ENCODE measurements at regions not wholly inside any gene's neighbourhood (a gene's known extent, or its start where the extent isn't known, plus 50 kb on each side); places are given as distances from the start of the nearest gene placed in this dataset.
"Not testable (repeated sequence)": the region's sequence is repeated elsewhere in the genome, so short reads cannot be mapped to it uniquely, and the experiment has no call there.

- no peak for DNase-seq (ENCODE audit: low spot score)
Observed at GRCh38 chr11:71383461-71383860, 64.7 kb downstream of the DHCR7 start.

GRCh38 chr11:71381781-71382505 is 66.2 kb downstream of the DHCR7 start:
- no peak for DNase-seq (ENCODE audit: low spot score)

GRCh38 chr11:71379701-71380100 is 68.5 kb downstream of the DHCR7 start:
- DNase-seq (ENCODE audit: low spot score), result no peak

DNA sequence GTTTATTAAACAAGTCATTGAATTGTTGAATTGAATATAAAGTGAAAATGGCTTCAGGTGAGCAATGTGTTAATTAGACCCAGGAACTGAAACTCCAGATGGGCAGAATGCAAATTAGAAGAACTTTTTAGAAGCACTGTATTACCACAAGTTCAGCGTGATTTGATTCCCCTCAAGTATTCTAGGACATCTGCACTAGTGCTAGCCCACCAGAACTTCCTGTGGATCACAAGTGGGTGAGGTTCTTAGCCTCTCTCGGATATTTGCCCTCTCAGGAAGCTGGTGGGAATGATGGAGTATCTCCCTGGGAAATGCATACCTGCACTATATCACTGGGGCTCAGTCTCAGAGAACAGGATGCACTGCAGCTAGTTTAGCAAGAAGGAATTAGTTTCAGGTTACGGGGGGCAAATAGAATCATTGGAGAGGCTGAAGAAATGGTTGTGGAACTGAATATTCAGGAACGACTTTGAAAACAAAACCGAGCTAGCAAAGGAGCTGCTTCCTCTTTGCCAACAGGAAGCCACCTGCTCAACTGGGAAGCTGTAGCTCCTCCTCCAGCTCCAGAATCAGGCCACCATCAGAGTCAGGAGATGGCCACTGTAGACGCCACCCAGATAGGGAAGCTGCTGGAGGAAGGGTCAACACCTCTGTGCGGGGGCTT is 74.3 kb downstream of the DHCR7 start:
- no peak for DNase-seq (ENCODE audit: low spot score)

GRCh38 chr11:71372693-71373657 is 75.2 kb downstream of the DHCR7 start:
- DNase-seq (ENCODE audit: low spot score), result no peak

GRCh38 chr11:71371674-71372069 is 76.5 kb downstream of the DHCR7 start:
- DNase-seq (ENCODE audit: low spot score), result no peak

GRCh38 chr11:71370895-71371673 is 77.1 kb downstream of the DHCR7 start:
- DNase-seq (ENCODE audit: low spot score), result no peak

- DNase-seq (ENCODE audit: low spot score), result no peak
Observed at GRCh38 chr11:71370020-71370747, 78.0 kb downstream of the DHCR7 start.

DNA sequence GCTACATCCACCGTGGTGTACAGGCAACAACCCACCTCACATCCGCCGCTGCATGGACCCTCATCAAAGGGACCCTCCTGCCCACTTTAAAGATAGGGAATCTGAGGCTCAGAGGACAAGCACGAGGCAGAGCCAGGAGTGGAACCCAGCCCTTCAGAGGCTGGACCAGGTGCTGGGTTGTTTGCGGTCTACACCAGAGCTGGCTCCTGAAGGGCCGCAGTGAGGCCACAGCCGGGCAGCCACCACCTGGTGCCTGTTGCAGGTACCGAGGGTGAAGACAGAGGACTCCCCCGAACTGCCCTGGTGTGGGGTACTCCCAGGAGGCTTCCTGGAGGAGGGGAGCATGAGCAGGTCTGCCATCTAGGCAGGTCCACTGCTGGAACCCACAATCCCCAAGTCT is 78.8 kb downstream of the DHCR7 start:
- no peak for DNase-seq (ENCODE audit: low spot score)

GRCh38 chr11:71368966-71369365 is 79.2 kb downstream of the DHCR7 start:
- no peak for DNase-seq (ENCODE audit: low spot score)

GRCh38 chr11:71367756-71368155 is 80.4 kb downstream of the DHCR7 start:
- no peak for DNase-seq (ENCODE audit: low spot score)

DNA sequence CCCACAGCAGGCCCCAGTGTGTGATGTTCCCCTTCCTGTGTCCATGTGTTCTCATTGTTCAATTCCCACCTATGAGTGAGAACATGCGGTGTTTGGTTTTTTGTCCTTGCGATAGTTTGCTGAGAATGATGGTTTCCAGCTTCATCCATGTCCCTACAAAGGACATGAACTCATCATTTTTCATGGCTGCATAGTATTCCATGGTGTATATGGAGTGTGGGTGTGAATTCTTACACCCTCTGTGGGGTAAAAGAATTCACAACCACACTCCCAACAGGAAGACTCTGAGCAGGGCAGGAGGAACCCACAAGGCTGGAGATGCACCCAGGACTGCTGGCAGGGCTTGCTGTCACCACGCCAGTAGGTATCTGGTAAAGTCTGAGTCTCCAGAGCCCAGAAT is 80.9 kb downstream of the DHCR7 start:
- DNase-seq (ENCODE audit: low spot score), result not testable (repeated sequence)

DNA sequence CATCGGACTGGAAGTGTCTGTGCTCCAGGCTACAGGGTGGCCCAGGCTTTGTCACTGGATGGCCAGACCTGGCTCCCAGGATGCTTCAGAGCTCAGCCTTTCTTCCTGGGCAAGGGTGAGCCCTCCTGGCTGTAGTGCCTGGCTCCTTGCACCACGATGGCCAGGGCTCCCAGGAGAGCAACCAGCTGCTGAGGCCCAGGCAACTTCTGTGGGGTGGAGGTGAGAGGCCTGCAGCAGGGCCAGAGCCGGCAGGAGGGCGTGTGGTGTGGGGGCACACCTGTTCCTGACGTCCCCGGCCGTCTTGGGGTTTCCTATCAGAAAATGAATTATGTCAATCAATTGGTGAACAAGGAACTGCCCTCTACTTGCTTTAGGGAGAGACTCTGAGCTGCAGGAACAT is 82.1 kb downstream of the DHCR7 start:
- DNase-seq (ENCODE audit: low spot score), result no peak

DNA sequence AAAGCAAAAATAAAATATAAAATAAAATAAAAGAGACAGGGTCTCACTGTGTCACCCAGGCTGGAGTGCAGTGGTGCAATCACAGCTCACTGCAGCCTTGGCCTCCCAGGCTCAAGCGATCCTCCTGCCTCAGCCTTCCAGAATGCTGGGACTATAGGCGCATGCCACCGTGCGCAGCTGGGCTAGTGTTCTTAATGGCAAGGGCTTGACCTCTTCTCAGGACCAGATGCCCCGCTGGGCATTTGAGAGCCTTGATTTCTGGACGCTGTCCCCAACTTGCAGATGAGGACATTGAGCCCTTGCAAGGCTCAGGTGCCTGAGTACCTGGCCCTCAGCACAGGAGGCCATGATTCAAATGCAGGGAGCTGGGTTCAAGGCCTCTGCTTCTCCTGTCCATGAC is 82.6 kb downstream of the DHCR7 start:
- no peak for DNase-seq (ENCODE audit: low spot score)

DNA sequence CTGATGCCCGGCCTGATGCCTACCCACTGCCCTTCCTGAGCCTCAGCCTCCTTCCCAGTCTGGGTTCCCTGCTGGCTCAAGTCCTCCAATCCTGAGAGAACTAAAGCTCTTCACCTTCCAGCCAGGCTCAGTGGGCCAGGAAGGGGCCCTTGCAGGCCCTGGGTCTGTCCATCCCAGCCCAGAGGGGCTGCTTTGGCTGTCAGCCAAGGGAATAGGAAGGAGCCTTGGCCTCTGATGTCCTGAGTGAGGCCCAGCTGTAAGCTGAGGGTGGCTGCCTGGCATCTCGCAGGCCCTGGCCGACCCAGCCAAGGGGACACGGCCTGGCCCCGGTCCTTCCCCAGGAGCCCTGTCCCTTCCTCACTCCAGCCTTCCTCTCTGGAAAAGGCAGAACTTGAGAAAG is 83.4 kb downstream of the DHCR7 start:
- no peak for DNase-seq (ENCODE audit: low spot score)

DNA sequence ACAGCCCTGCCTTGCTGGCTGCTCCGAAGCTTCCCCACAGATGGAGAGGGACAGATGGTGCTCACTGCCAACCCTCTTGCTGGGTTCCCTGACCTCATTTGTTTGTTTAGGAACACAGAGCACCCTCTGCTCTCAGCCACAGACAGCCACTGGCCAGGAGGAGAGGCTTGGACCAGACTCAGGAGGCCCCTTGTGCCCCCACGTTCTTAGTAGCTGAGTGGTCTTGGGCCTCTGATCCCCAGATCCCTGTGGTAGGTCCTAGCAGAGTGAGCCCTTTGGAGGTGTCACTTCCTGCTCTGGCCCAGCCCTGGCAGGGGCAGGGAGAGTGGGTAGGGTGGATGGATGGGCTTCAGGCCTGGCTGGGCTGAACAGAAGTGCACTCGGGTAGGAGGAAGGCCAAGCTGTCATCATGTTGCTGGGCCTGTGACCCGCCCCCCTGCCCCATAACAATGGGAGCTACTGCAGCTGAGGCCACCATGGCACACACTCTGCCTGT is 84.0 kb downstream of the DHCR7 start:
- no peak for DNase-seq (ENCODE audit: low spot score)

DNA sequence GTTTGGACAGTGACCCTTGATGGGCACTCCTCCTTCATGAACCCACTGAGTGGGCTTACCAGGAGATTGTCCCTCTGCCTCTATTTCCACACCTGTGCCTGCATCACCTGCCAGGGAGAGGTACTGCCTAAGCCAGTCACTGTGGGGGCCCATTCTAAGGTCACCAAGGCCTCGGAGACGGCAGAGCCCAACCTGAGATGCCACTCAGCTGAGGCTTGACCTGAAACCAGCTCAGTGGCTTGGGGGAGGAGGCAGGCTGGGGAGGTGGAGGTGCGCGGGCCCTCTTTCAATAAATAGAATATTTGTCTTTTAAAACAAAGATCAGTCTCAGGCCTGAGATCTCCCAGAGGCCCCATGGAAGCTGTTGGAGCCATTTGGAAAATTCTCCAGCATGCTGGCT is 84.5 kb downstream of the DHCR7 start:
- no peak for DNase-seq (ENCODE audit: low spot score)

DNA sequence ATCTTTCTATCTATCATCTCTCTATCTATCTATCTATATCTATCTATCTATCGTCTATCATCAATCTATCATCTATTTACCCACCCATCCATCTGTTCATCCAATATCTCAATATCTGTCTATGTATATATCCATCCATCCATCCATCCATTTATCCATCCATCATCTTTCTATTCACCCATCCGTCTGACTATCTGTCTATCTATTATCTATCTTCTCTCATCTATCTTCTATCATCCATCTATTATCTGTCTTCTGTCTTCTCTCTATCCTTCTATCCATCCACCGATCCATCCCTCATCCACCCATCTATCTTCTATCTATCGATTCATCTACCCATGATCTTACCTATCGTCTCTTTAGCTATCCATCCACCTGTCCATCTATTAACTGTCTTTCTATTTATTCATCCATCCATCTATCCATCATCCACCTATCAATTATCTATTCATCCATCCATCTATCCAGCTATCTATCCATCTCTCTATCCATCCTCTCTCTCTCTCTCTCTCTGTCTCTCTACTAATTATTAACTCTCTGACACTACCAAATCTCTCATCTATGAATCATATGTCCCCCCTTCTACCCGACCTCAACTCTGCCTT is 89.1 kb downstream of the DHCR7 start:
- no peak for DNase-seq (ENCODE audit: low spot score)

- no peak for DNase-seq (ENCODE audit: low spot score)
Observed at GRCh38 chr11:71358122-71358728, 90.0 kb downstream of the DHCR7 start.

GRCh38 chr11:71357414-71357813 is 90.8 kb downstream of the DHCR7 start:
- DNase-seq (ENCODE audit: low spot score), result no peak
